ENCODE measurements at regions not wholly inside any gene's neighbourhood (a gene's known extent, or its start where the extent isn't known, plus 50 kb on each side); places are given as distances from the start of the nearest gene placed in this dataset.

DNA sequence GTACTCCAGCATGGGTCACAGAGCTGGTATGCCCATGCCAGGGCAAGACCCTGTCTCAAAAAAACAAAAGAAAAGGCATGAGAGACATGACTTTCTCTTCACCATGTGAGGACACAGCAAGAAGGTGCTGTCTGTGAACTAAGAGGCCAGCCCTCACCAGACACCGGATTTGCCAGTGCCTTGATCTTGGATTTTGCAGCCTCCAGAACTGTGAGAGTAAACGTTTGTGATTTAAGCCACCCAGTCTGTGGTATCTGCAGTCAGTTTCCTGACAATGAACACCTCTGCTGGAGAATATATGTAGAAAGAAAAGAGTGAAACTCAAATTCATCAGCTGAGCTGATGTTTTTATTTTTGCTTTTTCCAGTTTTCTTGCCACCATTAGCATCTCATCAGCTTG, 166.3 kb upstream of the RAB4A start:
- H3K27ac ChIP-seq, result no peak overlapping the region
- DNase-seq, result no peak
- H3K9me3 ChIP-seq (ENCODE audit: severe bottlenecking), result no peaks in the 10 kb centered on the region
- H3K36me3 ChIP-seq, result no peaks in the 10 kb centered on the region
- H3K27me3 ChIP-seq (ENCODE audit: insufficient read depth, low read depth, severe bottlenecking), result no peaks in the 10 kb centered on the region
- H3K4me3 ChIP-seq (ENCODE audit: low read depth, low read length), result no peak overlapping the region
- TF ChIP-seq, protein P1, sequence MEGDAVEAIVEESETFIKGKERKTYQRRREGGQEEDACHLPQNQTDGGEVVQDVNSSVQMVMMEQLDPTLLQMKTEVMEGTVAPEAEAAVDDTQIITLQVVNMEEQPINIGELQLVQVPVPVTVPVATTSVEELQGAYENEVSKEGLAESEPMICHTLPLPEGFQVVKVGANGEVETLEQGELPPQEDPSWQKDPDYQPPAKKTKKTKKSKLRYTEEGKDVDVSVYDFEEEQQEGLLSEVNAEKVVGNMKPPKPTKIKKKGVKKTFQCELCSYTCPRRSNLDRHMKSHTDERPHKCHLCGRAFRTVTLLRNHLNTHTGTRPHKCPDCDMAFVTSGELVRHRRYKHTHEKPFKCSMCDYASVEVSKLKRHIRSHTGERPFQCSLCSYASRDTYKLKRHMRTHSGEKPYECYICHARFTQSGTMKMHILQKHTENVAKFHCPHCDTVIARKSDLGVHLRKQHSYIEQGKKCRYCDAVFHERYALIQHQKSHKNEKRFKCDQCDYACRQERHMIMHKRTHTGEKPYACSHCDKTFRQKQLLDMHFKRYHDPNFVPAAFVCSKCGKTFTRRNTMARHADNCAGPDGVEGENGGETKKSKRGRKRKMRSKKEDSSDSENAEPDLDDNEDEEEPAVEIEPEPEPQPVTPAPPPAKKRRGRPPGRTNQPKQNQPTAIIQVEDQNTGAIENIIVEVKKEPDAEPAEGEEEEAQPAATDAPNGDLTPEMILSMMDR (IDR thresholded peaks at IDR 0.05; ENCODE audit: low read depth, low read length), result no peak

DNA sequence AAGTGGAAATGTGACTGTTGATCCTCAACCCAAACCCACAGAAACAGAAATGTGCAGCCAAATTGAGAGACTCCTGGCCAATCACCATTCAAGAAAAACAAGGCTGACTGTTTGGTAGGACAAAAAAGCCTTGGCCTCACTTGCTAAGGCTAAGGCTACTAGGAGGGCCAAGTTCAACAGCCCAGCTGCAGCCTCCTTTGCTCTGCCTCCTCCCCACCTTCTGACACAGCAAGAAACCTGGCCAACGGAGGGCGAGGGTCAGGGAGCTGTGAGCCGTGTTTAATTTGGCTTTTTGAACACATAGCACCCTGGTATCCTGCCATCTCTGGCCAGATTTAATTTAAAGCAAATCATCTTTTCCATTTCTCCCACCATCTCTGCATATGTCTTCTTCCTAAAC, 165.8 kb upstream of the RAB4A start:
- Histone ChIP-seq H3K27me3 (ENCODE audit: insufficient read depth, low read depth, severe bottlenecking) (no peaks in the 10 kb centered on the region), H3K4me3 (ENCODE audit: low read depth, low read length) (no peak overlapping the region), H3K36me3 (no peaks in the 10 kb centered on the region), H3K9me3 (ENCODE audit: severe bottlenecking) (no peaks in the 10 kb centered on the region), H3K27ac (no peak overlapping the region)
- TF ChIP-seq, protein P1 (IDR thresholded peaks at IDR 0.05; ENCODE audit: low read depth, low read length), result no peak
- no peak for DNase-seq

DNA sequence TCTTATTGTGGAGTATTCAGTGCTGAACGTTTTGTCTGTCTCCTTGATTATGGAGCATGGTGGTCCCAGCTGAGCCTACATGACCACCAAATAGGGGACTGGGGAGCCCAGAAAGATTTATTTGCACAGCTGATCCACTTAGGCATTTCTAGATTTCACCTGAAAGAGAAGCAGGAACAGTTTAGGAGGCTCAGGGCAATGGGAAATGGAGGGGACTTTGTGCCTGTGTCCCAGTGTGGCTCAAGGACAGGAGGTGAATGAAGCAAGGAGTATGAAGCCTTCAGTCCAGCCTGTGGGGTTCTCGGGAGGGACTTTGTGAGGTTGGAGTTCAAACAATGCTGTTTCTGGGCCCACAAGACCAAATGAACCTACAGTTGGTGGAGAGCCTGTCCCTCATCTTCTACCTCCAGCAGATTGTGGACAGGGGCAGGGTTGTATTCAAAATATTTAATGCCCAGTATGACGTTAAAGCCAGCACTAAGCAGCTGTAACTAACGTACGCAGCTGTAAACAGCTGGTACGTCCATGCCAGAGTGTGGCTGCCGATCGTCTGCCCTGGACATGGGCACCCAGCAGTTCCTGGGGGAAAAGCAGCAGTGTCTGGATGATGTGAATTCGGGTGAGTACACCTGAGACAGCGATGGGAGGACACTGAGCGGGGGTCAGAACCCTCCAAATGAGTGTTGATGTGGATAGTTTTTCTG, 164.9 kb upstream of the RAB4A start:
- DNase-seq, result no peak
- no peaks in the 10 kb centered on the region for H3K27me3 ChIP-seq (ENCODE audit: insufficient read depth, low read depth, severe bottlenecking)
- no peaks in the 10 kb centered on the region for H3K9me3 ChIP-seq (ENCODE audit: severe bottlenecking)
- no peak overlapping the region for H3K27ac ChIP-seq
- no peak overlapping the region for H3K4me3 ChIP-seq (ENCODE audit: low read depth, low read length)
- TF ChIP-seq, protein P1 (IDR thresholded peaks at IDR 0.05; ENCODE audit: low read depth, low read length), result no peak
- no peaks in the 10 kb centered on the region for H3K36me3 ChIP-seq

DNA sequence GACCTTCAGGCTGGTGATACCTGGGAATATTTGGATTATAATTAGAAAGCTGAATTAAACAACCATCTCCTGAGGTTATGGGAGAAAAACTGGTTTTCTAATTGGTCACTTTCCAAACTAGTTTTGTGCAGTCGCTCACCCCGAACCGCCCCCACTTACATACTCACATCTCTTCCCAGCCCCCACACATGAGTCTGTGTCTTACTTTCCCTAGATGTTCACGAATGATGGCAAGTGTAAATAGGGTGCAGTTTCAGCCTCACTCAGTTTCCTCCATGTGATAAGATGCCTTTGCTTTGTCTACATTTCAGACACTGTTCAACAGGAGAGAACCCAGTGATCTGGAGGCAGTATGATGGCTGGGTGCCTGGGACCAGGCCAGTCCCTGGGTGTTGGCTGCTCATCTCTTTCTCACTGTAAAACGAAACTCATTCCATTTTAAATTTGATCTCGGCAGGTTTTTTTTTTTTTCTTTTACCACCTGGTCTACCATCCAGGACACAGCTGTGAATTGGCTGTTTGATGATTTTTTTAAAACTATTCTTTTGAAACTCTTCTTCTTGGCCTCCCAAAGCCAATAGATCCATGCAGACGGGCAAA, 164.3 kb upstream of the RAB4A start:
- no peaks in the 10 kb centered on the region for H3K36me3 ChIP-seq
- no peak overlapping the region for H3K27ac ChIP-seq
- H3K4me3 ChIP-seq (ENCODE audit: low read depth, low read length), result no peak overlapping the region
- no peak for DNase-seq
- no peaks in the 10 kb centered on the region for H3K27me3 ChIP-seq (ENCODE audit: insufficient read depth, low read depth, severe bottlenecking)
- TF ChIP-seq, protein P1 (IDR thresholded peaks at IDR 0.05; ENCODE audit: low read depth, low read length), result no peak
- H3K9me3 ChIP-seq (ENCODE audit: severe bottlenecking), result no peaks in the 10 kb centered on the region

DNA sequence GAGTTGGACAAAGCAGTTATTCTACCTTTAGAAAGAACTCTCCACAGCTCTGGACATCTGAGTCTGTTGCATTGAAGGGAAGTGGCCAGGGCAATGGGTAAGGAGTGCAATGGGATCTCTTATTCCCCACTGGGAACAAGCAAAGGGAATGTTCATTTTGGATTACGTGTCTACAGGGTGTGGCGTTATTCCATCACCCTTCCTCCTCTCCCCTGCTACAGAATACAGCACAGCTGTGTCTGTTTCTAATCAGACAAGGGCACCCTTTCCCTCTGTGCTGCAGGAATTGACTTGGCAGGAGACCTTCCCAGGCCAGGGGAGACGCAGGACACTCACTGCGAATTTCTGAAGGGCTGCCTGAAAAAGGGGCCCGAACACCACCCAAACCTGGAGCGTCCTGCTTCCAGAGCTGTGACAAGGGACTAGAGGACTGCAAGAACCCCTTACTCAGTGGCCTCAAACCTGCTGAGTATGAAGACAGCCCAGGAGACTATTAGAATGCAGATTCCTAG, 163.6 kb upstream of the RAB4A start:
- H3K27me3 ChIP-seq (ENCODE audit: insufficient read depth, low read depth, severe bottlenecking), result no peaks in the 10 kb centered on the region
- DNase-seq, result no peak
- no peaks in the 10 kb centered on the region for H3K36me3 ChIP-seq
- no peaks in the 10 kb centered on the region for H3K9me3 ChIP-seq (ENCODE audit: severe bottlenecking)
- TF ChIP-seq, protein P1 (IDR thresholded peaks at IDR 0.05; ENCODE audit: low read depth, low read length), result no peak
- no peak overlapping the region for H3K4me3 ChIP-seq (ENCODE audit: low read depth, low read length)
- H3K27ac ChIP-seq, result no peak overlapping the region
